HG03457 (cell line): ENCODE measurements at regions not wholly inside any gene's neighbourhood (a gene's known extent, or its start where the extent isn't known, plus 50 kb on each side); places are given as distances from the start of the nearest gene placed in this dataset.
"Not testable (repeated sequence)": the region's sequence is repeated elsewhere in the genome, so short reads cannot be mapped to it uniquely, and the experiment has no call there.

Experiments
- ATAC-seq: cut with Tn5 transposase; IDR thresholded peaks from one replicate; pipeline ENCODE4 v1.9.1; 2021; ENCODE audit warnings: moderate number of reproducible peaks; ENCODE audit not compliant: unreplicated experiment

- no peak for ATAC-seq
Measured at GRCh38 chr1:196160066-196160795, 448.0 kb downstream of the KCNT2 start.

DNA sequence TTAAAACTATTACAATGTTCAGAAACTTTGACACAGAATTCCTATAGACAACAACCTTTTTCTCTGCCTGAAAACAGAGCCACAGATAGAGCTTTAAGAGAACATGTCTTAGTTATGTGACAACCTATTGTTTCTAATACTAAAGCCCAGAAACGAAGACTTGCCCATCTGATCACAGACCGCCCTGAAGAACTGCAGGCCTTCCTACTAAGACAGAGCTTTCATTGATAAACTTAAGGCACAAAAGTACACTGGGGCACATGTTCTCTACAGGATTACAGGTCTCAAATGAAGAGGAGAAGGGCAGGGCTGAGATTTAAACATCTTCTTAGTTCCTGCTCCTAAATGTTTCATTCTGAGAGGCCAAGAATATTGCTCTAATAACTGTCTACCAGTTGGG lies 452.7 kb downstream of the KCNT2 start:
- no peak for ATAC-seq

DNA sequence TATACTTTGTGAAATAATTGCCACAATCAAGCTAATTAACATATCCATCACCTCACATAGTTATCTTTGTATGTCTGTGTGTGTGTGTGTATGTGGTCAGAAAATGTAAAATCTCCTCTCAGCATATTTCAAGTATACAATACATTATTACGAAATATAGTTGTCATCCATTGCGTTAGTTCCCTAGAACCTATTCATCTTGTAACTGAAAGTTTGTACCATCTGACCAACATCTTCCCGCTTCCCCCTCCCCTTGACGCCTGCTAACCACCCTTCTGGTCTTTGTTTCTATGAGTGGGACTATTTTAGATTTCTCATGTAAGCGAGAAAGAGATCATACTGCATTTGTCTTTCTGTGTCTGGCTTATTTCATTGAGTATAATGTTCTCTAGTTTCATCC lies 455.3 kb downstream of the KCNT2 start:
- no peak for ATAC-seq

- ATAC-seq: no peak
Measured at GRCh38 chr1:196152086-196152485, 456.2 kb downstream of the KCNT2 start.

DNA sequence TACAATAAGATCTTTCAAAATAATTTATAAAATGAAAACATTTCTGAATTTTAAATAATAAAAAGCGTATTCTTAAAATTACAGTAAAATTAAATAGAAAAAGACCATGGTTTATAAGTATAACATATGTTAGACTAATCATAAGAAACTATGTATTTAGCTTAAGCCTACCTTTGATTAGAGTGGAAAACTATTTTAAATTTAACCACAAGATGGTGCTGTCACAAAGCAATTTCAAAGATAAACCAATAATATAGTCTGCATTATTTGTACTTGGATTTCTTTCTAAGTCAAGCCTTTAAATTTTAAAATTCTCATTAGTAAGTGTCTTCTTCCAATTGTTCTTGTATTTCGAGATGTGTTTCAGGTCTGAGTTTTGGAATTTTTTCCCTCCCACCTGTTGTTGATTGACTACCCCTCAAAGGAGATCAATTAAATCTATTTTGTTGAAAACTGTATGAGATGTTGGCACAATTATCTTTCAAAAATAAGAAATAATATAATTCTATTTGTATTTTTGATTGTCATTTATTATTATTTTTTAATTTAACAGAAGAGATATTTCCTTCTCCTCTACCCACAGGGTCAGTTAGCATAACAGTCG lies 459.8 kb downstream of the KCNT2 start:
- ATAC-seq: no peak

DNA sequence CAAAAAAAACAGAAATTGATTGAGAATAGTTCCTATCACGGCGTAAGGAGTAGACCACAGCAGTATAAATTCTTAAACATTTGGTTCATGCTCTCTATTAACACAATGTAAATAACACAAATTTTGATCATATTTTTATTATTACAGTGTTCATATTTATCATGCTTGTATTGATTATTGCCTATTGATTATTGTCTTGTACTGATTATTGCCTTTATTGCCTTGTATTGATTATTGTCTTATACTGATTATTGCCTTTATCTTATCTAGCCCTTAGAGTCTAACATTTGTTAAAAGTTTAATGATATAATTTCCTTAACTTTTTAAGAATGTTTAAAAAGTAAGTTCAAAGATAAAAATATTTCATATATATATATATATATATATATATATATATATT lies 460.7 kb downstream of the KCNT2 start:
- ATAC-seq: no peak

- not testable (repeated sequence) for ATAC-seq
Measured at GRCh38 chr1:196145151-196145550, 463.1 kb downstream of the KCNT2 start.

- ATAC-seq: no peak
Measured at GRCh38 chr1:196144588-196144987, 463.7 kb downstream of the KCNT2 start.

GRCh38 chr1:196143602-196144342 lies 464.5 kb downstream of the KCNT2 start:
- no peak for ATAC-seq

- ATAC-seq: no peak
Measured at GRCh38 chr1:196142111-196142640, 466.1 kb downstream of the KCNT2 start.

DNA sequence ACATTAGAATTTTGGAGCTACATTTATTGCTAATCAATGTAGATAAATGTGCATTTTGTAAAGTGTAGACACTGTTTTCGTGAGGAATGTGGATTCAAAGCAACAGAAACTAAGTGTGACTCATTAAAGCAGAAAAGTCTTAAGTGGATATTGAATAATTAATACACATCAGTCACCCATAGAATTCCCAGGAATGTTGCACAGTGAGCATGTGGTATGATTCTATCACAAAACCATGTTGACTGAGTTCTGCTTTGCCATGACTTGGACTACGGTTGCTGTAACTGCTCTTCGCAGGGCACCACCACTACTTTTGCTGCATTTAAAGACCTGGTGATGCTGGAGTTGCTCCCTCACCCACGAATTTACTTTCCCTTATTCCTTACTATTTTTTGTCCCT lies 471.8 kb downstream of the KCNT2 start:
- ATAC-seq: no peak

DNA sequence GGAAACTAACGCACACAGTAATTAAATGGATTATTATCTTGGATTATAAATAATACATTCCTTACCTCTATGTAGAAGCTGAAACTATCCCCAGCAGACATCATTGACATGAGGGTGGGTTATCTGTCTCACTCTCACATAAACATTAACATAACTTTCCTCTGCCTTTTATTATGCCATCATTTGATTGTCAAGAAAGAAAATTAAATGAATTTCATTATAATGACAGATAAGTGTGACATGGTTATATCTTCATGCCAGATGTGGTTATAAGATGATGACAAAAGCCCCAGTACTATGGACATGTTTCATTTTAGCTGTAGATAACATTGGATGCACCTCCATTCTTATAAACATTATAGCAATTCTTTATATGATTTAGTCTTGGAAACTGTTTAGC lies 476.5 kb downstream of the KCNT2 start:
- no peak for ATAC-seq

DNA sequence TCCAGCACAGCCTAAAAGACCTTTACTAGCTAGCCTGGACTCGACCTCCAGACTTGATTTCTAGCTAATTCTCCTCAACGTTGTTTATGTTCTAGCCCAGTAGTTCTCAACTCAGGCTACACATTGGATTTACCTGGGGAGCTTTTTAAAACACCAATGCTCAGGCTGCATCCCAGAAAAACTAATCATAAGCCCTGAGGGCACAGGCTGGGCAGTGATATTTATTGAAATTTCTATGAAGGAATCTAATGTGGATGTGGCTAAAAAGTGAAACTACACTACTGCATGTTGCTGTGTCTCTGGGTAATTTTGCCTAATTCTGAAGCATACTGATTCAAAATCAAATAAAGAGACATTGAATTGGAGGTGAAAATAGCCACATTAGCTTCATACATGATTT lies 479.4 kb downstream of the KCNT2 start:
- ATAC-seq: no peak

DNA sequence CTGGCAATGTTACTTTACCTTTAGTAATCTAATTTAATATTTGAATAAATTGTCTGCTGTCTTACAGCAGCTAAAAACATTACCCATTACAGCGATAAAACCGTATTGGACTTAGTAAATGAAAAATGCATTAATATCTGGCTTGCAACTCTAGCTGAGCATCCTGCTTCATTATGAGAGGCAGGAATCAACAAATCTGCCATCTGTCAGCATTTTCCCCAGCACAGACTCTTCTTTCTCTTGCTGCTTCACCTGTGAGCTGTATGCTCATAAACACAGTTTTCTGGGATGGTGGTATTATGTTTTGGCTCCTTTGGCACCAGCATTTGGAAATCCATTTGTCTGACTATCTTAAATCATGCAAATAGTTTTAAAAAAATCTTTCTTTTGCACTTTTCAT lies 487.1 kb downstream of the KCNT2 start:
- ATAC-seq: no peak

DNA sequence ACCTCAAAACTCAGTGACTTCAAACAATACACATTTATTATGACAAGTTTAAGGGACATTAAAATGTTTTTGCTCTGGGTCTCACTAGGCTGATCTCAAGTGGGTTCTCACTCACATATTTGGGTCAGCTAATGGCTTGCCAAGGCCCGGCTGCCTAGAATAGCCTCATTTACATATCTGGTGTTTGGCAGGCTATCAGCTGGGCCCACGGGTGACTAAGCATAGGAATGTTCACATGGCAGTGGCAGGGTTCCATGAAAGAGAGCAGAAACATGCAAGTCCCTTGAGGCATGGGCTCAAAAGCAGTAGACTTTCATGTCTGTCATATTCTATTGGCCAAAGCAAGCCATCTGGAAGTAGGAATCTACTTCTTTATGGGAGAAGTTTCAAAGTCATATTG lies 492.6 kb downstream of the KCNT2 start:
- ATAC-seq: no peak

- no peak for ATAC-seq
Measured at GRCh38 chr1:196114193-196114592, 494.0 kb downstream of the KCNT2 start.

DNA sequence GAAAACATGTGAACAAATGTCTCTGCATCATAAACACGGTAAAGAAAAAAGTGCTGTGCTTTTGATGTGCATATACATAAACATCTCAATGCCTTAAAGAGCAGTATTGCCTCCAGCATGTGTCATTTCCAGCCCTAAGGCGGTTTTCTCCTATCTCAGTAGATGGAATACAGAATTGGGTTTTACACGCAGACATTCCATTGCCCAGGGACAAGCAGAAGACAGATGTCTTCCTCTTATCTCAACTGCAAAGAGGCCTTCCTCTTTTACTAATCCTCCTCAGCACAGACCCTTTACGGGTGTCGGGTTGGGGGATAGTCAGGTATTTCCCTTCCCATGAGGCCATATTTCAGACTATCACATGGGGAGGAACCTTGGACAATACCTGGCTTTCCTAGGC lies 499.2 kb downstream of the KCNT2 start:
- ATAC-seq: not testable (repeated sequence)

DNA sequence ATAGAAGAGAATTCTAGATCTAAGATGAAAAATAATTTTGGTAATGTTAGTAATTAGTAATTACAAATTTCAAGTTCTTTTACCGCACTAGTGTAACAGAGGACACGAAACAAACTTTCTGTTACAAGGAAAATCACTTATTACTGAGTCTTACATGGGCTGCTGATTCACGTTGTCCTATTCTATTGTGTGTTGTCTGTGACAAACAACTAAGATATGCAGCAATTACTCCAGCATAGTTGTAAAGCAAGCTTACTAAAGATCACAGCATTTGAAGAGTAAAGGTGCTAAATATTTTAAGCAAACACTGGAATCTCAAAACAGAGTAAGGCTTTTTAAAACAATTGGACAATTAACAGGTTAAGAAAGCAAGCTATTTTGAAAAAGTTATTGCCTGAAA lies 502.3 kb downstream of the KCNT2 start:
- no peak for ATAC-seq

DNA sequence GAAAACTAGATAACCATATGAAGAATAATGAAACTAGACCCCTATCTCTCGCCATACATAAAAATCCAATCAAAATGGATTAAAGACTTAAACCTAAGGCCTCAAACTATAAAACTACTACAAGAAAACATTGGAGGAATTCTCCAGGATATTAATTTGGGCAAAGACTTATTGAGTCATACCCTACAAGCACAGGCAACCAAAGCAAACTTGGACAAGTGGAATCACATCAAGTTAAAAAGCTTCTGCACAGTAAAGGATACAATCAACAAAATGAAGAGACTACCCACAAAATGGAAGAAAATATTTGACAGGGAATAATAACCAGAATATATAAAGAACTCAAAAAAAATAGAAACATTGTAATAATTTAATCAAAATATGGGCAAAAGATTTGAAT lies 505.4 kb downstream of the KCNT2 start:
- ATAC-seq: no peak

GRCh38 chr1:196098000-196098399 lies 510.2 kb downstream of the KCNT2 start:
- ATAC-seq: no peak

DNA sequence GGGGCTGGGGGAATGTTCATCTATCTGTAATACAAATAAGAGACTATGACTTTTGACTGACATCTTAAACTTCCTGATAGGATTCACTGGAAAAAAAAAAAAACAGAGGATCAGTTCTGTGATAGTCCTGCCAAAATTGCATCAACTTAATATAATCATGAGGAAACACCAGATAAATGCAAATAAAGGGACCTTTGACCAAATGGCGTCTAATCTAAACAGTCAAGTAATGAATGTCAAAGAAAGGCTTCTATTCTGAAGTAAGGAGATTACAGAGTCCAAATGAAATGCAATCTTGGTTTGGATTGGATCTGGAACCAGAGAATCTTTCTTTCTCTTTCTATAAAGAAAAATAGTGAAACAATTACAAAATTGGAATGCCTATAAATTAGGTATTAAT lies 513.4 kb downstream of the KCNT2 start:
- ATAC-seq: no peak
